GM23338 (cell line): ENCODE measurements at regions not wholly inside any gene's neighbourhood (a gene's known extent, or its start where the extent isn't known, plus 50 kb on each side); places are given as distances from the start of the nearest gene placed in this dataset.

Source experiments
- ATAC-seq: fragments of 200-7000 bp; cut with Tn5 transposase; 3 replicates; pipeline ENCODE4 v1.9.1; 2020
- DNase-seq: peaks from one replicate; pipeline ENCODE4 v3.0.0-alpha.2; 2015; ENCODE audit warnings: low spot score
- H2AFZ ChIP-seq: fragments of 200-600 bp; sonication (generic); 2 replicates; pipeline ENCODE4 v1.8.0; 2016; ENCODE audit warnings: antibody characterized with exemption, mild to moderate bottlenecking, moderate library complexity
- H3F3A ChIP-seq: fragments of 200-600 bp; sonication (generic); replicated peaks from 2 replicates; pipeline ENCODE4 v1.8.0; 2017; ENCODE audit warnings: antibody characterized with exemption, mixed run types, low read depth
- H3K27ac ChIP-seq: fragments of 200-600 bp; sonication (generic); 2 replicates; pipeline ENCODE4 v1.6.1; 2016; ENCODE audit warnings: low read depth
- H3K27me3 ChIP-seq: fragments of 200-600 bp; sonication (generic); 2 replicates; pipeline ENCODE4 v1.8.0; 2016; ENCODE audit warnings: mild to moderate bottlenecking, mixed run types, moderate library complexity; ENCODE audit not compliant: insufficient read depth
- H3K36me3 ChIP-seq: fragments of 200-600 bp; sonication (generic); 2 replicates; pipeline ENCODE4 v1.8.0; 2016; ENCODE audit warnings: mild to moderate bottlenecking; ENCODE audit not compliant: insufficient read depth
- H3K4me1 ChIP-seq: fragments of 200-600 bp; sonication (generic); 2 replicates; pipeline ENCODE4 v1.8.0; 2016; ENCODE audit warnings: mild to moderate bottlenecking, moderate library complexity; ENCODE audit not compliant: insufficient read depth
- H3K4me2 ChIP-seq: fragments of 200-600 bp; sonication (generic); 2 replicates; pipeline ENCODE4 v1.7.1; 2017; ENCODE audit warnings: mixed run types
- H3K4me3 ChIP-seq: fragments of 200-600 bp; sonication (generic); 2 replicates; pipeline ENCODE4 v1.6.1; 2016; ENCODE audit warnings: mixed run types
- H3K79me2 ChIP-seq: fragments of 200-600 bp; sonication (generic); replicated peaks from 2 replicates; pipeline ENCODE4 v1.8.0; 2017; ENCODE audit warnings: mild to moderate bottlenecking; ENCODE audit not compliant: insufficient read depth
- H3K9me2 ChIP-seq: fragments of 200-600 bp; sonication (generic); 2 replicates; pipeline ENCODE4 v1.8.0; 2017; ENCODE audit not compliant: insufficient read depth
- H4K20me1 ChIP-seq: fragments of 200-600 bp; sonication (generic); replicated peaks from 2 replicates; pipeline ENCODE4 v1.8.0; 2017; ENCODE audit warnings: mild to moderate bottlenecking; ENCODE audit not compliant: insufficient read depth
- H3K27ac Mint-ChIP-seq: 2 replicates; pipeline ENCODE4 v1.8.0; 2020; ENCODE audit warnings: inconsistent platforms, mild to moderate bottlenecking, moderate library complexity, mixed read lengths
- H3K27me3 Mint-ChIP-seq: 3 replicates; pipeline ENCODE4 v1.8.0; 2022; ENCODE audit warnings: low read depth, mild to moderate bottlenecking, moderate library complexity, mixed read lengths, inconsistent platforms; ENCODE audit not compliant: insufficient read depth, poor library complexity
- H3K36me3 Mint-ChIP-seq: 3 replicates; pipeline ENCODE4 v1.8.0; 2021; ENCODE audit warnings: low read depth, mild to moderate bottlenecking, inconsistent platforms, moderate library complexity, mixed read lengths
- H3K4me1 Mint-ChIP-seq: 3 replicates; pipeline ENCODE4 v1.8.0; 2020; ENCODE audit warnings: mild to moderate bottlenecking, inconsistent platforms, mixed read lengths
- H3K4me3 Mint-ChIP-seq: 3 replicates; pipeline ENCODE4 v1.8.0; 2021; ENCODE audit warnings: moderate library complexity, mild to moderate bottlenecking, inconsistent platforms, mixed read lengths
- H3K9me3 Mint-ChIP-seq: 3 replicates; pipeline ENCODE4 v1.8.0; 2020; ENCODE audit warnings: moderate library complexity, mild to moderate bottlenecking, inconsistent platforms, mixed read lengths
- CREB1 ChIP-seq: fragments of 250-450 bp; sonication (Bioruptor Pico); IDR thresholded peaks from 2 replicates; pipeline ENCODE4 v1.5.0; 2020; ENCODE audit warnings: low read depth, mild to moderate bottlenecking, moderate library complexity
- ETS1 ChIP-seq: IDR thresholded peaks from 2 replicates; pipeline ENCODE4 v1.6.1; 2016; ENCODE audit warnings: antibody characterized with exemption
- EZH2 ChIP-seq: fragments of 200-600 bp; sonication (generic); IDR thresholded peaks from one replicate; pipeline ENCODE4 v1.8.0; 2017; ENCODE audit warnings: antibody characterized with exemption, mild to moderate bottlenecking, low read depth; ENCODE audit not compliant: unreplicated experiment
- EZH2phosphoT487 ChIP-seq: fragments of 200-600 bp; sonication (generic); IDR thresholded peaks from one replicate; pipeline ENCODE4 v1.8.1; 2018; ENCODE audit warnings: antibody characterized with exemption; ENCODE audit not compliant: unreplicated experiment
- JUNB ChIP-seq: IDR thresholded peaks from one replicate; pipeline ENCODE4 v1.6.1; 2016; ENCODE audit warnings: antibody characterized with exemption; ENCODE audit not compliant: unreplicated experiment
- NANOG ChIP-seq: IDR thresholded peaks from 2 replicates; pipeline ENCODE4 v1.6.1; 2016; ENCODE audit warnings: antibody characterized with exemption, borderline replicate concordance
- POLR2AphosphoS5 ChIP-seq: IDR thresholded peaks from 2 replicates; pipeline ENCODE4 v1.6.1; 2016; ENCODE audit warnings: antibody characterized with exemption, low read depth
- REST ChIP-seq: IDR thresholded peaks from one replicate; pipeline ENCODE4 v1.6.1; 2018; ENCODE audit warnings: antibody characterized with exemption; ENCODE audit not compliant: unreplicated experiment
- STAT1 ChIP-seq: IDR thresholded peaks from one replicate; pipeline ENCODE4 v1.6.1; 2016; ENCODE audit warnings: antibody characterized with exemption; ENCODE audit not compliant: unreplicated experiment
- ZNF114 ChIP-seq: fragments of 250-450 bp; sonication (Bioruptor Pico); IDR thresholded peaks from 2 replicates; pipeline ENCODE4 v1.5.0; 2020; ENCODE audit warnings: mild to moderate bottlenecking, moderate library complexity
- ZNF331 ChIP-seq: fragments of 250-450 bp; sonication (Bioruptor Pico); IDR thresholded peaks from 2 replicates; pipeline ENCODE4 v1.5.0; 2020; ENCODE audit warnings: low read depth, mild to moderate bottlenecking, moderate library complexity
- ZNF462 ChIP-seq: fragments of 250-450 bp; sonication (Bioruptor Pico); IDR thresholded peaks from 2 replicates; pipeline ENCODE4 v1.5.0; 2020; ENCODE audit warnings: mild to moderate bottlenecking, moderate library complexity
- TF ChIP-seq, protein P1 (sequence below), 2 experiments: fragments of 200-600 bp in 1 of 2; sonication (generic) in 1 of 2; conservative IDR thresholded peaks; 2 replicates each; pipeline versions ENCODE4 v1.5.1 to v1.6.1; 2016 to 2017; ENCODE audit warnings: antibody characterized with exemption in 2 of 2, low read depth in 2 of 2, mild to moderate bottlenecking in 2 of 2, moderate library complexity in 1 of 2

DNA sequence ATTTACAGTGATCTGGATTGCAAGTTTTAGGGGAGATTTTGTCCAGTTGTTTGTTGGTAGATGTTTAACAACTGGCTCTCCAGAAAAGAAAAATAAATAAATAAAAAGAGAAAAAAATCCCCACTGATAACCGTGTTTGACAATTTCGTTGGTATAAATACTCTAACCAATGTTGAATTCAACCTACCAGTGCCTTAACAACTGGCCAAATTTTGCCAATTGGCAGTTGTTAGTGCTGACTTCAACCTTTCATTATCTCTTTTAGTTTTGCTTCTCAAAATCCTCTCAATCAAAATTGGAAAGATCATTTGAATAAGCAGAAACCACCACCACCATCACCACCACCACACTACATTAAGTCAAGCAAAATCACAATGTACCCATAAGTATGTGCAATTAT, 490.3 kb downstream of the PIK3C3 start:
- Histone ChIP-seq H3K4me3 (no peak overlapping the region), H3K79me2 (no peaks in the 10 kb centered on the region)
- peaks cover 35% of the 10 kb centered on the region for H3K9me3 Mint-ChIP-seq

More for the DNA sequence above, 490.3 kb downstream of the PIK3C3 start:
- no peak overlapping the region for H3K4me3 Mint-ChIP-seq
- DNase-seq (no peak), ATAC-seq (no peak)
- Histone ChIP-seq H2AFZ (no peak overlapping the region), H3K4me2 (no peak overlapping the region), H3K4me1 (no peaks in the 10 kb centered on the region), H3K27me3 (no peaks in the 10 kb centered on the region), H3K27ac (no peak overlapping the region), H3F3A (no peaks in the 10 kb centered on the region), H3K36me3 (peaks cover 17% of the 10 kb centered on the region), H4K20me1 (no peaks in the 10 kb centered on the region), H3K9me2 (peaks cover 9% of the 10 kb centered on the region; the same call in 1 of the 2 replicates)
- TF ChIP-seq, protein P1, sequence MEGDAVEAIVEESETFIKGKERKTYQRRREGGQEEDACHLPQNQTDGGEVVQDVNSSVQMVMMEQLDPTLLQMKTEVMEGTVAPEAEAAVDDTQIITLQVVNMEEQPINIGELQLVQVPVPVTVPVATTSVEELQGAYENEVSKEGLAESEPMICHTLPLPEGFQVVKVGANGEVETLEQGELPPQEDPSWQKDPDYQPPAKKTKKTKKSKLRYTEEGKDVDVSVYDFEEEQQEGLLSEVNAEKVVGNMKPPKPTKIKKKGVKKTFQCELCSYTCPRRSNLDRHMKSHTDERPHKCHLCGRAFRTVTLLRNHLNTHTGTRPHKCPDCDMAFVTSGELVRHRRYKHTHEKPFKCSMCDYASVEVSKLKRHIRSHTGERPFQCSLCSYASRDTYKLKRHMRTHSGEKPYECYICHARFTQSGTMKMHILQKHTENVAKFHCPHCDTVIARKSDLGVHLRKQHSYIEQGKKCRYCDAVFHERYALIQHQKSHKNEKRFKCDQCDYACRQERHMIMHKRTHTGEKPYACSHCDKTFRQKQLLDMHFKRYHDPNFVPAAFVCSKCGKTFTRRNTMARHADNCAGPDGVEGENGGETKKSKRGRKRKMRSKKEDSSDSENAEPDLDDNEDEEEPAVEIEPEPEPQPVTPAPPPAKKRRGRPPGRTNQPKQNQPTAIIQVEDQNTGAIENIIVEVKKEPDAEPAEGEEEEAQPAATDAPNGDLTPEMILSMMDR (conservative IDR thresholded peaks at IDR 0.05; ENCODE audit: low read depth in 2 of 2) = no peak
- no peak for TF ChIP-seq NANOG
- TF ChIP-seq POLR2AphosphoS5 = no peak
- TF ChIP-seq ZNF114 (CRISPR knock-in tag) = no peak
- no peak for TF ChIP-seq REST
- TF ChIP-seq JUNB = no peak
- TF ChIP-seq ZNF331 = no peak
- TF ChIP-seq ETS1 = no peak
- TF ChIP-seq EZH2phosphoT487 = no peak
- no peak for TF ChIP-seq ZNF462 (CRISPR knock-in tag)
- no peak for TF ChIP-seq CREB1 (CRISPR knock-in tag)
- no peak for TF ChIP-seq STAT1
- TF ChIP-seq EZH2 = no peak
- peaks cover 28% of the 10 kb centered on the region for H3K36me3 Mint-ChIP-seq
- H3K27me3 Mint-ChIP-seq = no peaks in the 10 kb centered on the region
- H3K27ac Mint-ChIP-seq = no peak overlapping the region
- H3K4me1 Mint-ChIP-seq = no peaks in the 10 kb centered on the region; the same call in 2 of the 3 replicates
